Activated T-helper 17 cell treated with anti-CD3 and anti-CD28 coated beads, Interleukin-2, amount 50 U/mL, for 72 hours (primary cell): ENCODE measurements at regions not wholly inside any gene's neighbourhood (a gene's known extent, or its start where the extent isn't known, plus 50 kb on each side); places are given as distances from the start of the nearest gene placed in this dataset.

Source experiments
- ATAC-seq: fragments of 150-1000 bp; cut with Tn5 transposase; replicated peaks from 2 replicates; pipeline ENCODE4 v1.10.0; 2021; ENCODE audit warnings: mild to moderate bottlenecking, moderate library complexity
- H3K27ac Mint-ChIP-seq: one replicate; pipeline ENCODE4 v1.8.0; 2022; ENCODE audit warnings: mixed read lengths
- H3K27me3 Mint-ChIP-seq: one replicate; pipeline ENCODE4 v1.8.0; 2022; ENCODE audit warnings: mixed read lengths
- H3K36me3 Mint-ChIP-seq: one replicate; pipeline ENCODE4 v1.8.0; 2022; ENCODE audit warnings: low read depth, mild to moderate bottlenecking, mixed read lengths
- H3K4me1 Mint-ChIP-seq: one replicate; pipeline ENCODE4 v1.8.0; 2022; ENCODE audit warnings: mixed read lengths
- H3K4me3 Mint-ChIP-seq: one replicate; pipeline ENCODE4 v1.8.0; 2022; ENCODE audit warnings: mild to moderate bottlenecking, mixed read lengths
- H3K9me3 Mint-ChIP-seq: one replicate; pipeline ENCODE4 v1.8.0; 2022; ENCODE audit warnings: mixed read lengths

GRCh38 chr6:71388856-71389527, 100.4 kb downstream of the OGFRL1 start:
- Mint-ChIP-seq H3K9me3 (no peaks in the 10 kb centered on the region), H3K27ac (no peak overlapping the region), H3K4me3 (no peak overlapping the region), H3K36me3 (no peaks in the 10 kb centered on the region), H3K27me3 (peaks cover 16% of the 10 kb centered on the region), H3K4me1 (no peaks in the 10 kb centered on the region)
- ATAC-seq = no peak

- ATAC-seq = no peak
- Mint-ChIP-seq H3K27me3 (peaks cover 14% of the 10 kb centered on the region), H3K36me3 (no peaks in the 10 kb centered on the region), H3K4me1 (no peaks in the 10 kb centered on the region), H3K4me3 (no peak overlapping the region), H3K27ac (no peak overlapping the region), H3K9me3 (no peaks in the 10 kb centered on the region)
Observed at GRCh38 chr6:71391126-71391525, 102.5 kb downstream of the OGFRL1 start.

GRCh38 chr6:71392276-71392675, 103.7 kb downstream of the OGFRL1 start:
- H3K27ac Mint-ChIP-seq = no peak overlapping the region

GRCh38 chr6:71393471-71393870, 104.9 kb downstream of the OGFRL1 start:
- Mint-ChIP-seq H3K27ac (no peak overlapping the region), H3K9me3 (no peaks in the 10 kb centered on the region), H3K36me3 (no peaks in the 10 kb centered on the region), H3K4me3 (no peak overlapping the region), H3K27me3 (peaks cover 18% of the 10 kb centered on the region), H3K4me1 (no peaks in the 10 kb centered on the region)
- no peak for ATAC-seq

More at GRCh38 chr6:71392276-71392675, 103.7 kb downstream of the OGFRL1 start:
- Mint-ChIP-seq H3K4me3 (no peak overlapping the region), H3K27me3 (peaks cover 16% of the 10 kb centered on the region), H3K9me3 (no peaks in the 10 kb centered on the region), H3K36me3 (no peaks in the 10 kb centered on the region), H3K4me1 (no peaks in the 10 kb centered on the region)
- ATAC-seq = no peak

- H3K9me3 Mint-ChIP-seq = no peaks in the 10 kb centered on the region
- H3K27me3 Mint-ChIP-seq = peaks cover 18% of the 10 kb centered on the region
- no peak overlapping the region for H3K4me3 Mint-ChIP-seq
- no peak for ATAC-seq
- H3K27ac Mint-ChIP-seq = no peak overlapping the region
- no peaks in the 10 kb centered on the region for H3K4me1 Mint-ChIP-seq
- no peaks in the 10 kb centered on the region for H3K36me3 Mint-ChIP-seq
Observed at GRCh38 chr6:71393981-71394432, 105.4 kb downstream of the OGFRL1 start.

- H3K4me1 Mint-ChIP-seq = no peaks in the 10 kb centered on the region
Observed at GRCh38 chr6:71394926-71395325, 106.3 kb downstream of the OGFRL1 start.

GRCh38 chr6:71395731-71396409, 107.3 kb downstream of the OGFRL1 start:
- Mint-ChIP-seq H3K27me3 (peaks cover 14% of the 10 kb centered on the region), H3K27ac (no peak overlapping the region), H3K9me3 (no peaks in the 10 kb centered on the region), H3K4me3 (no peak overlapping the region), H3K4me1 (no peaks in the 10 kb centered on the region), H3K36me3 (no peaks in the 10 kb centered on the region)
- peak; percentile 16 for ATAC-seq

More at GRCh38 chr6:71394926-71395325, 106.3 kb downstream of the OGFRL1 start:
- Mint-ChIP-seq H3K36me3 (no peaks in the 10 kb centered on the region), H3K4me3 (no peak overlapping the region), H3K27ac (no peak overlapping the region), H3K9me3 (no peaks in the 10 kb centered on the region), H3K27me3 (peaks cover 14% of the 10 kb centered on the region)
- no peak for ATAC-seq

- Mint-ChIP-seq H3K36me3 (no peaks in the 10 kb centered on the region), H3K4me3 (no peak overlapping the region), H3K9me3 (no peaks in the 10 kb centered on the region), H3K27me3 (peaks cover 14% of the 10 kb centered on the region), H3K27ac (no peak overlapping the region), H3K4me1 (no peaks in the 10 kb centered on the region)
- peak; percentile 92 for ATAC-seq
Observed at GRCh38 chr6:71396410-71396801, 107.8 kb downstream of the OGFRL1 start.

GRCh38 chr6:71399279-71399678, 110.7 kb downstream of the OGFRL1 start:
- Mint-ChIP-seq H3K27ac (no peak overlapping the region), H3K36me3 (no peaks in the 10 kb centered on the region)

GRCh38 chr6:71400852-71401251, 112.2 kb downstream of the OGFRL1 start:
- H3K4me3 Mint-ChIP-seq = no peak overlapping the region
- ATAC-seq = no peak
- no peaks in the 10 kb centered on the region for H3K9me3 Mint-ChIP-seq
- no peaks in the 10 kb centered on the region for H3K4me1 Mint-ChIP-seq
- H3K36me3 Mint-ChIP-seq = no peaks in the 10 kb centered on the region
- H3K27me3 Mint-ChIP-seq = peaks cover 13% of the 10 kb centered on the region
- no peak overlapping the region for H3K27ac Mint-ChIP-seq

More at GRCh38 chr6:71399279-71399678, 110.7 kb downstream of the OGFRL1 start:
- Mint-ChIP-seq H3K4me1 (no peaks in the 10 kb centered on the region), H3K27me3 (peaks cover 11% of the 10 kb centered on the region), H3K9me3 (no peaks in the 10 kb centered on the region), H3K4me3 (no peak overlapping the region)
- no peak for ATAC-seq

- Mint-ChIP-seq H3K36me3 (no peaks in the 10 kb centered on the region), H3K27me3 (peaks cover 20% of the 10 kb centered on the region), H3K9me3 (no peaks in the 10 kb centered on the region), H3K4me1 (no peaks in the 10 kb centered on the region), H3K27ac (no peak overlapping the region), H3K4me3 (no peak overlapping the region)
- no peak for ATAC-seq
Observed at GRCh38 chr6:71402096-71402495, 113.5 kb downstream of the OGFRL1 start.

- no peaks in the 10 kb centered on the region for H3K36me3 Mint-ChIP-seq
- H3K4me3 Mint-ChIP-seq = no peak overlapping the region
- H3K27me3 Mint-ChIP-seq = peaks cover 21% of the 10 kb centered on the region
- H3K4me1 Mint-ChIP-seq = no peaks in the 10 kb centered on the region
- no peak for ATAC-seq
- no peaks in the 10 kb centered on the region for H3K9me3 Mint-ChIP-seq
- no peak overlapping the region for H3K27ac Mint-ChIP-seq
Observed at GRCh38 chr6:71403422-71404134, 115.0 kb downstream of the OGFRL1 start.

- peaks cover 25% of the 10 kb centered on the region for H3K27me3 Mint-ChIP-seq
- H3K27ac Mint-ChIP-seq = no peak overlapping the region
- no peak overlapping the region for H3K4me3 Mint-ChIP-seq
- H3K9me3 Mint-ChIP-seq = no peaks in the 10 kb centered on the region
- no peaks in the 10 kb centered on the region for H3K36me3 Mint-ChIP-seq
- no peak for ATAC-seq
- no peaks in the 10 kb centered on the region for H3K4me1 Mint-ChIP-seq
Observed at GRCh38 chr6:71404145-71404966, 115.7 kb downstream of the OGFRL1 start.

- Mint-ChIP-seq H3K9me3 (no peaks in the 10 kb centered on the region), H3K4me3 (no peak overlapping the region), H3K27ac (no peak overlapping the region), H3K4me1 (no peaks in the 10 kb centered on the region), H3K27me3 (peaks cover 25% of the 10 kb centered on the region), H3K36me3 (no peaks in the 10 kb centered on the region)
- ATAC-seq = no peak
Observed at GRCh38 chr6:71404967-71405278, 116.3 kb downstream of the OGFRL1 start.
